RWPE2 (cell line): ENCODE measurements at regions not wholly inside any gene's neighbourhood (a gene's known extent, or its start where the extent isn't known, plus 50 kb on each side); places are given as distances from the start of the nearest gene placed in this dataset.
"Not testable (repeated sequence)": the region's sequence is repeated elsewhere in the genome, so short reads cannot be mapped to it uniquely, and the experiment has no call there.

Experiments used
- ATAC-seq: fragments of 200-7000 bp; cut with Tn5 transposase; 3 replicates; pipeline ENCODE4 v1.9.1; 2021; ENCODE audit warnings: low read depth
- DNase-seq: peaks from one replicate; pipeline ENCODE4 v3.0.0-alpha.2; 2020; ENCODE audit warnings: low spot score
- H3K27ac ChIP-seq: fragments of 450-650 bp; 2 replicates; pipeline ENCODE4 v1.5.1; 2017; ENCODE audit warnings: mild to moderate bottlenecking; ENCODE audit not compliant: poor library complexity, severe bottlenecking
- H3K27me3 ChIP-seq: fragments of 250-450 bp; sonication (Bioruptor Pico); 2 replicates; pipeline ENCODE4 v1.5.1; 2021; ENCODE audit warnings: mild to moderate bottlenecking, moderate library complexity; ENCODE audit not compliant: insufficient read depth, poor library complexity, severe bottlenecking
- H3K36me3 ChIP-seq: fragments of 250-450 bp; sonication (Bioruptor Pico); 2 replicates; pipeline ENCODE4 v1.5.1; 2020; ENCODE audit warnings: low read depth, mild to moderate bottlenecking, moderate library complexity
- H3K4me1 ChIP-seq: fragments of 250-450 bp; sonication (Bioruptor Pico); 2 replicates; pipeline ENCODE4 v1.5.1; 2021; ENCODE audit warnings: mild to moderate bottlenecking, moderate library complexity; ENCODE audit not compliant: insufficient read depth, poor library complexity, severe bottlenecking
- H3K4me3 ChIP-seq: fragments of 250-450 bp; sonication (Bioruptor Pico); 2 replicates; pipeline ENCODE4 v1.5.1; 2021; ENCODE audit warnings: mild to moderate bottlenecking, moderate library complexity; ENCODE audit not compliant: severe bottlenecking
- H3K9me3 ChIP-seq: fragments of 250-450 bp; sonication (Bioruptor Pico); 2 replicates; pipeline ENCODE4 v1.5.1; 2021; ENCODE audit warnings: mild to moderate bottlenecking, moderate library complexity; ENCODE audit not compliant: severe bottlenecking
- CTCF ChIP-seq: fragments of 450-650 bp; IDR thresholded peaks from one replicate; pipeline ENCODE4 v1.5.1; 2017; ENCODE audit warnings: mild to moderate bottlenecking, moderate library complexity; ENCODE audit not compliant: poor library complexity, severe bottlenecking

GRCh38 chr13:43970520-43971242 lies 91.0 kb downstream of the LACC1 start:
- not testable (repeated sequence) for H3K27ac ChIP-seq, H3K27me3 ChIP-seq, H3K9me3 ChIP-seq, H3K4me3 ChIP-seq, H3K36me3 ChIP-seq, H3K4me1 ChIP-seq, DNase-seq, ATAC-seq

- not testable (repeated sequence) for H3K36me3 ChIP-seq, H3K4me3 ChIP-seq, H3K27me3 ChIP-seq, H3K27ac ChIP-seq, ATAC-seq, H3K4me1 ChIP-seq, H3K9me3 ChIP-seq, DNase-seq
Observed at GRCh38 chr13:43971324-43971723, 91.6 kb downstream of the LACC1 start.

GRCh38 chr13:43977911-43978310 lies 98.2 kb downstream of the LACC1 start:
- DNase-seq (no peak), ATAC-seq (no peak)
- Histone ChIP-seq H3K36me3 (no peaks in the 10 kb centered on the region), H3K9me3 (no peaks in the 10 kb centered on the region), H3K4me3 (no peak overlapping the region), H3K27ac (no peak overlapping the region), H3K4me1 (peaks cover 4% of the 10 kb centered on the region), H3K27me3 (no peaks in the 10 kb centered on the region)
- no peak for TF ChIP-seq CTCF

- Histone ChIP-seq H3K9me3 (no peaks in the 10 kb centered on the region), H3K27ac (no peak overlapping the region), H3K4me3 (no peak overlapping the region), H3K4me1 (peaks cover 4% of the 10 kb centered on the region), H3K27me3 (no peaks in the 10 kb centered on the region), H3K36me3 (no peaks in the 10 kb centered on the region)
- ATAC-seq, result no peak
- no peak for DNase-seq
- no peak for TF ChIP-seq CTCF
Observed at GRCh38 chr13:43978688-43979087, 99.0 kb downstream of the LACC1 start.

GRCh38 chr13:43979492-43979891 lies 99.8 kb downstream of the LACC1 start:
- no peak for DNase-seq
- TF ChIP-seq CTCF, result no peak

GRCh38 chr13:43980587-43980986 lies 100.9 kb downstream of the LACC1 start:
- H3K36me3 ChIP-seq, result no peaks in the 10 kb centered on the region
- DNase-seq (no peak), ATAC-seq (no peak)
- no peak overlapping the region for H3K4me3 ChIP-seq
- H3K4me1 ChIP-seq, result peaks cover 4% of the 10 kb centered on the region
- TF ChIP-seq CTCF, result no peak
- H3K9me3 ChIP-seq, result no peaks in the 10 kb centered on the region
- H3K27me3 ChIP-seq, result no peaks in the 10 kb centered on the region
- H3K27ac ChIP-seq, result no peak overlapping the region

More at GRCh38 chr13:43979492-43979891, 99.8 kb downstream of the LACC1 start:
- no peaks in the 10 kb centered on the region for H3K9me3 ChIP-seq
- no peak for ATAC-seq
- no peaks in the 10 kb centered on the region for H3K36me3 ChIP-seq
- no peak overlapping the region for H3K27ac ChIP-seq
- peaks cover 4% of the 10 kb centered on the region for H3K4me1 ChIP-seq
- H3K27me3 ChIP-seq, result no peaks in the 10 kb centered on the region
- H3K4me3 ChIP-seq, result no peak overlapping the region
